ENCODE measurements at regions not wholly inside any gene's neighbourhood (a gene's known extent, or its start where the extent isn't known, plus 50 kb on each side); places are given as distances from the start of the nearest gene placed in this dataset.

- TF ChIP-seq CTCF (IDR thresholded peaks at IDR 0.05) = no peak
- Histone ChIP-seq H3K27me3 (ENCODE audit: control insufficient read depth, insufficient read depth, low read length) (no peaks in the 10 kb centered on the region), H3K79me2 (no peaks in the 10 kb centered on the region), H3K9ac (no peak overlapping the region), H3K4me1 (no peaks in the 10 kb centered on the region), H3K9me3 (ENCODE audit: control insufficient read depth, low read length) (no peaks in the 10 kb centered on the region), H3K36me3 (ENCODE audit: control insufficient read depth, insufficient read depth, low read length) (no peaks in the 10 kb centered on the region), H2AFZ (no peak overlapping the region), H3K27ac (no peak overlapping the region), H3K4me2 (ENCODE audit: low read length) (no peak overlapping the region), H3K4me3 (ENCODE audit: low read depth, low read length) (no peak overlapping the region)
Measured at GRCh38 chr3:135449046-135449445, 516.5 kb upstream of the PPP2R3A start.

- Histone ChIP-seq H3K9me3 (ENCODE audit: control insufficient read depth, low read length) (no peaks in the 10 kb centered on the region), H3K27ac (no peak overlapping the region), H2AFZ (no peak overlapping the region), H3K4me3 (ENCODE audit: low read depth, low read length) (no peak overlapping the region), H3K27me3 (ENCODE audit: control insufficient read depth, insufficient read depth, low read length) (no peaks in the 10 kb centered on the region), H3K79me2 (no peaks in the 10 kb centered on the region), H3K4me1 (no peaks in the 10 kb centered on the region), H3K9ac (no peak overlapping the region), H3K36me3 (ENCODE audit: control insufficient read depth, insufficient read depth, low read length) (no peaks in the 10 kb centered on the region), H3K4me2 (ENCODE audit: low read length) (no peak overlapping the region)
- no peak for TF ChIP-seq CTCF (IDR thresholded peaks at IDR 0.05)
Measured at GRCh38 chr3:135451037-135451785, 514.3 kb upstream of the PPP2R3A start.

DNA sequence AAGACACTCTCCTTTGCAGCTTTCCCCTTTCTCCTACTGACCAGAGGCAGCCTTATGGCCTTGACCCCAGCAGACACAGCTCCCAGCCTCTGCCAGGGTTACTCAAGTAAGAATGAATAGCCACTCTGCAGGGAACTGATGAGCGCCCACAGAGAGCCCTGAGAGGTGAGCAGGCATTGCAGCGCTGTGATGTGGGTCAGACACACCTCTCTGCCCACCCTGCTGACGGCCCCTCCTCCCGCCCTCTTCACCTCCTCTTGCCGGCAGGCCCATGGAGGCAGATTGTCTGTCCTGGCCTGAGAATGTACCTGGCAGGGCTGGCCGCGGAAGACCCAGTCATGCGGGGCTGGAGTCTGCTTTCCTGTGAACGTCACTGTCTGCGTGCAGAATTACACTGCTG lies 512.6 kb upstream of the PPP2R3A start:
- H3K27ac ChIP-seq = no peak overlapping the region
- H3K9me3 ChIP-seq (ENCODE audit: control insufficient read depth, low read length) = no peaks in the 10 kb centered on the region
- H3K4me2 ChIP-seq (ENCODE audit: low read length) = no peak overlapping the region
- TF ChIP-seq CTCF (IDR thresholded peaks at IDR 0.05) = no peak
- H2AFZ ChIP-seq = no peak overlapping the region
- no peak overlapping the region for H3K4me3 ChIP-seq (ENCODE audit: low read depth, low read length)
- H3K27me3 ChIP-seq (ENCODE audit: control insufficient read depth, insufficient read depth, low read length) = no peaks in the 10 kb centered on the region
- H3K79me2 ChIP-seq = no peaks in the 10 kb centered on the region
- H3K36me3 ChIP-seq (ENCODE audit: control insufficient read depth, insufficient read depth, low read length) = no peaks in the 10 kb centered on the region
- H3K4me1 ChIP-seq = no peaks in the 10 kb centered on the region
- no peak overlapping the region for H3K9ac ChIP-seq

DNA sequence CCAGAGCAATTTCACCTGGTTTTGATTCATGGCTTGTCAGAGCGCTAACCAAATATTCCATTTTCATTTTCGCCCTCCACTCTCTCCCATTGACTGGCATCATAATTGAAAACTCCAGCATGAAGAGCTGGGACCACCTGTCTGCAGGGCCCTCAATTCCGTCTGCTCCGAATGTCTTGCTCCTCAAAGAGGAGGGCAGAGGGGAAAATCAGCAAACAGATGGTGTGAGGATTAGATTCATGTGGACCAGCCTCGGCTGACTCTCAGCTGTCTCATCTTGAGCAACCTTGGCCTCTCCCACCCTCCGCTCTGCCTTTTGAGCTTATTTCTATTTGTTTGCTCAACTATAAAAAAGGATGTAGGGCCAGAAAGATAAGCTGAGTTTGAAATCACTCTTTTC lies 512.2 kb upstream of the PPP2R3A start:
- Histone ChIP-seq H3K4me2 (ENCODE audit: low read length) (no peak overlapping the region), H3K9ac (no peak overlapping the region), H3K36me3 (ENCODE audit: control insufficient read depth, insufficient read depth, low read length) (no peaks in the 10 kb centered on the region), H3K79me2 (no peaks in the 10 kb centered on the region), H2AFZ (no peak overlapping the region), H3K4me1 (no peaks in the 10 kb centered on the region), H3K9me3 (ENCODE audit: control insufficient read depth, low read length) (no peaks in the 10 kb centered on the region), H3K4me3 (ENCODE audit: low read depth, low read length) (no peak overlapping the region), H3K27ac (no peak overlapping the region), H3K27me3 (ENCODE audit: control insufficient read depth, insufficient read depth, low read length) (no peaks in the 10 kb centered on the region)
- TF ChIP-seq CTCF (IDR thresholded peaks at IDR 0.05) = no peak

GRCh38 chr3:135454890-135455289 lies 510.6 kb upstream of the PPP2R3A start:
- H3K9me3 ChIP-seq (ENCODE audit: control insufficient read depth, low read length) = no peaks in the 10 kb centered on the region
- no peak overlapping the region for H3K27ac ChIP-seq
- no peaks in the 10 kb centered on the region for H3K79me2 ChIP-seq
- no peaks in the 10 kb centered on the region for H3K4me1 ChIP-seq
- no peaks in the 10 kb centered on the region for H3K36me3 ChIP-seq (ENCODE audit: control insufficient read depth, insufficient read depth, low read length)
- no peaks in the 10 kb centered on the region for H3K27me3 ChIP-seq (ENCODE audit: control insufficient read depth, insufficient read depth, low read length)
- H3K4me3 ChIP-seq (ENCODE audit: low read depth, low read length) = no peak overlapping the region
- no peak overlapping the region for H3K9ac ChIP-seq
- no peak overlapping the region for H3K4me2 ChIP-seq (ENCODE audit: low read length)
- no peak overlapping the region for H2AFZ ChIP-seq
- no peak for TF ChIP-seq CTCF (IDR thresholded peaks at IDR 0.05)

All from parathyroid adenoma (tissue), 2 donors.